Stomach smooth muscle (tissue), 2 donors: ENCODE measurements at regions not wholly inside any gene's neighbourhood (a gene's known extent, or its start where the extent isn't known, plus 50 kb on each side); places are given as distances from the start of the nearest gene placed in this dataset.

Source experiments
- H3K27ac ChIP-seq: one replicate; pipeline ENCODE4 v1.7.0; 2013; ENCODE audit warnings: mild to moderate bottlenecking, low read length, inconsistent platforms
- H3K27me3 ChIP-seq, 2 donors: one replicate each; pipeline ENCODE4 v1.7.0; 2013; ENCODE audit warnings: low read length in 2 of 2; ENCODE audit not compliant: insufficient read depth in 2 of 2, control insufficient read depth in 1 of 2
- H3K36me3 ChIP-seq, 2 donors: one replicate each; pipeline ENCODE4 v1.7.0; 2013; ENCODE audit warnings: low read length in 2 of 2; ENCODE audit not compliant: control insufficient read depth in 2 of 2, insufficient read depth in 2 of 2
- H3K4me1 ChIP-seq: one replicate; pipeline ENCODE4 v1.7.0; 2013; ENCODE audit warnings: low read length; ENCODE audit not compliant: control insufficient read depth, insufficient read depth
- H3K4me3 ChIP-seq, 2 donors: one replicate each; pipeline ENCODE4 v1.7.0; 2013; ENCODE audit warnings: low read length in 2 of 2
- H3K9ac ChIP-seq, 2 donors: one replicate each; pipeline ENCODE4 v1.7.0; 2013; ENCODE audit warnings: low read length in 2 of 2, mild to moderate bottlenecking in 1 of 2
- H3K9me3 ChIP-seq, 2 donors: one replicate each; pipeline ENCODE4 v1.7.0; 2013; ENCODE audit warnings: low read length in 2 of 2; ENCODE audit not compliant: control insufficient read depth in 2 of 2
- donor health status: healthy.
- donor health status: Pancreatic carcinoma.

- H3K27me3 ChIP-seq = no peaks in the 10 kb centered on the region
- peaks cover 3% of the 10 kb centered on the region for H3K4me1 ChIP-seq
- no peaks in the 10 kb centered on the region for H3K9me3 ChIP-seq
- H3K27ac ChIP-seq = no peak overlapping the region
- H3K9ac ChIP-seq = no peak overlapping the region
- H3K4me3 ChIP-seq = no peak overlapping the region
- no peaks in the 10 kb centered on the region for H3K36me3 ChIP-seq
Measured at GRCh38 chr3:17972476-17972875, 230.0 kb upstream of the TBC1D5 start.

GRCh38 chr3:17972030-17972429 is 229.6 kb upstream of the TBC1D5 start:
- Histone ChIP-seq H3K27ac (no peak overlapping the region), H3K9ac (no peak overlapping the region), H3K27me3 (no peaks in the 10 kb centered on the region), H3K36me3 (no peaks in the 10 kb centered on the region), H3K4me1 (peaks cover 3% of the 10 kb centered on the region), H3K4me3 (no peak overlapping the region), H3K9me3 (no peaks in the 10 kb centered on the region)

- H3K9ac ChIP-seq = no peak overlapping the region
- H3K4me3 ChIP-seq = no peak overlapping the region
- no peaks in the 10 kb centered on the region for H3K9me3 ChIP-seq
- peaks cover 3% of the 10 kb centered on the region for H3K4me1 ChIP-seq
- no peak overlapping the region for H3K27ac ChIP-seq
- H3K27me3 ChIP-seq = no peaks in the 10 kb centered on the region
- H3K36me3 ChIP-seq = no peaks in the 10 kb centered on the region
Measured at GRCh38 chr3:17969985-17970568, 227.6 kb upstream of the TBC1D5 start.

- no peak overlapping the region for H3K4me3 ChIP-seq
- no peaks in the 10 kb centered on the region for H3K36me3 ChIP-seq
- no peaks in the 10 kb centered on the region for H3K27me3 ChIP-seq
- H3K9ac ChIP-seq = no peak overlapping the region
- H3K4me1 ChIP-seq = peaks cover 3% of the 10 kb centered on the region
- no peaks in the 10 kb centered on the region for H3K9me3 ChIP-seq
- no peak overlapping the region for H3K27ac ChIP-seq
Measured at GRCh38 chr3:17969244-17969643, 226.8 kb upstream of the TBC1D5 start.

- Histone ChIP-seq H3K9ac (no peak overlapping the region), H3K9me3 (no peaks in the 10 kb centered on the region), H3K27me3 (no peaks in the 10 kb centered on the region), H3K4me1 (peaks cover 3% of the 10 kb centered on the region), H3K4me3 (no peak overlapping the region), H3K27ac (no peak overlapping the region), H3K36me3 (no peaks in the 10 kb centered on the region)
Measured at GRCh38 chr3:17967953-17968607, 225.6 kb upstream of the TBC1D5 start.

GRCh38 chr3:17967111-17967510 is 224.7 kb upstream of the TBC1D5 start:
- H3K9ac ChIP-seq = no peak overlapping the region
- no peaks in the 10 kb centered on the region for H3K9me3 ChIP-seq
- no peaks in the 10 kb centered on the region for H3K4me1 ChIP-seq
- no peaks in the 10 kb centered on the region for H3K27me3 ChIP-seq
- no peaks in the 10 kb centered on the region for H3K36me3 ChIP-seq
- H3K4me3 ChIP-seq = no peak overlapping the region
- no peak overlapping the region for H3K27ac ChIP-seq

GRCh38 chr3:17965331-17965730 is 222.9 kb upstream of the TBC1D5 start:
- H3K27me3 ChIP-seq = no peaks in the 10 kb centered on the region
- H3K9ac ChIP-seq = no peak overlapping the region
- H3K27ac ChIP-seq = no peak overlapping the region
- no peaks in the 10 kb centered on the region for H3K36me3 ChIP-seq
- no peaks in the 10 kb centered on the region for H3K9me3 ChIP-seq
- H3K4me1 ChIP-seq = no peaks in the 10 kb centered on the region
- no peak overlapping the region for H3K4me3 ChIP-seq

- H3K4me1 ChIP-seq = no peaks in the 10 kb centered on the region
- no peak overlapping the region for H3K27ac ChIP-seq
- H3K4me3 ChIP-seq = no peak overlapping the region
- no peak overlapping the region for H3K9ac ChIP-seq
- H3K27me3 ChIP-seq = no peaks in the 10 kb centered on the region
- no peaks in the 10 kb centered on the region for H3K9me3 ChIP-seq
- H3K36me3 ChIP-seq = no peaks in the 10 kb centered on the region
Measured at GRCh38 chr3:17964108-17964507, 221.7 kb upstream of the TBC1D5 start.

GRCh38 chr3:17955411-17955810 is 213.0 kb upstream of the TBC1D5 start:
- Histone ChIP-seq H3K27me3 (no peaks in the 10 kb centered on the region), H3K4me3 (no peak overlapping the region), H3K36me3 (no peaks in the 10 kb centered on the region), H3K27ac (no peak overlapping the region), H3K9ac (no peak overlapping the region), H3K4me1 (no peaks in the 10 kb centered on the region), H3K9me3 (no peaks in the 10 kb centered on the region)

GRCh38 chr3:17954801-17955200 is 212.4 kb upstream of the TBC1D5 start:
- no peak overlapping the region for H3K9ac ChIP-seq
- H3K36me3 ChIP-seq = no peaks in the 10 kb centered on the region
- H3K4me3 ChIP-seq = no peak overlapping the region
- H3K27ac ChIP-seq = no peak overlapping the region
- no peaks in the 10 kb centered on the region for H3K4me1 ChIP-seq
- H3K27me3 ChIP-seq = no peaks in the 10 kb centered on the region
- no peaks in the 10 kb centered on the region for H3K9me3 ChIP-seq

- no peaks in the 10 kb centered on the region for H3K9me3 ChIP-seq
- no peaks in the 10 kb centered on the region for H3K36me3 ChIP-seq
- no peaks in the 10 kb centered on the region for H3K27me3 ChIP-seq
Measured at GRCh38 chr3:17951241-17951640, 208.8 kb upstream of the TBC1D5 start.

More at GRCh38 chr3:17951241-17951640, 208.8 kb upstream of the TBC1D5 start:
- Histone ChIP-seq H3K9ac (no peak overlapping the region), H3K4me3 (no peak overlapping the region), H3K27ac (no peak overlapping the region), H3K4me1 (no peaks in the 10 kb centered on the region)
